A549 (cell line): ENCODE measurements at regions not wholly inside any gene's neighbourhood (a gene's known extent, or its start where the extent isn't known, plus 50 kb on each side); places are given as distances from the start of the nearest gene placed in this dataset.

ENCODE experiments used
- EP300 ChIP-seq, 2 experiments: fragments of >200 bp; sonication (Bioruptor Twin); formaldehyde crosslinking; IDR thresholded peaks; 2 replicates in 1 of 2; 3 replicates in 1 of 2; pipeline ENCODE4 v1.6.1; 2016 to 2017
- MYC ChIP-seq: IDR thresholded peaks from 2 replicates; pipeline ENCODE4 v1.6.1; 2012; ENCODE audit warnings: mild to moderate bottlenecking, inconsistent platforms, low read length, improper control_type of control experiment, borderline replicate concordance
- NPAS2 ChIP-seq: fragments of 250-450 bp; sonication (Bioruptor Pico); IDR thresholded peaks from 2 replicates; pipeline ENCODE4 v1.8.0; 2022; ENCODE audit warnings: mild to moderate bottlenecking, moderate library complexity, borderline replicate concordance
- NR3C1 ChIP-seq: fragments of >200 bp; sonication (Bioruptor Twin); formaldehyde crosslinking; IDR thresholded peaks from 3 replicates; pipeline ENCODE4 v1.6.1; 2017
- POLR2A ChIP-seq: IDR thresholded peaks from 2 replicates; pipeline ENCODE4 v1.6.1; 2012; ENCODE audit warnings: mild to moderate bottlenecking, low read length
- RAD21 ChIP-seq, 2 experiments: fragments of >200 bp in 1 of 2; sonication (Bioruptor Twin) in 1 of 2; formaldehyde crosslinking in 1 of 2; IDR thresholded peaks in 1 of 2; conservative IDR thresholded peaks in 1 of 2; 2 replicates in 1 of 2; 3 replicates in 1 of 2; pipeline ENCODE4 v1.6.1; 2012 to 2018; ENCODE audit warnings: inconsistent platforms in 1 of 2
- RCOR1 ChIP-seq: fragments of 150-350 bp; IDR thresholded peaks from 2 replicates; pipeline ENCODE4 v1.6.1; 2014; ENCODE audit warnings: antibody characterized with exemption, low read length, low read depth
- SMC3 ChIP-seq: fragments of >200 bp; sonication (Bioruptor Twin); formaldehyde crosslinking; IDR thresholded peaks from 3 replicates; pipeline ENCODE4 v1.6.1; 2018; ENCODE audit warnings: inconsistent platforms
- TF ChIP-seq, protein P1 (sequence below): fragments of >200 bp; sonication (Bioruptor Twin); formaldehyde crosslinking; IDR thresholded peaks from 3 replicates; pipeline ENCODE4 v1.5.1; 2016
- TF ChIP-seq, protein P2 (sequence below): IDR thresholded peaks from 2 replicates; pipeline ENCODE4 v1.6.1; 2012

DNA sequence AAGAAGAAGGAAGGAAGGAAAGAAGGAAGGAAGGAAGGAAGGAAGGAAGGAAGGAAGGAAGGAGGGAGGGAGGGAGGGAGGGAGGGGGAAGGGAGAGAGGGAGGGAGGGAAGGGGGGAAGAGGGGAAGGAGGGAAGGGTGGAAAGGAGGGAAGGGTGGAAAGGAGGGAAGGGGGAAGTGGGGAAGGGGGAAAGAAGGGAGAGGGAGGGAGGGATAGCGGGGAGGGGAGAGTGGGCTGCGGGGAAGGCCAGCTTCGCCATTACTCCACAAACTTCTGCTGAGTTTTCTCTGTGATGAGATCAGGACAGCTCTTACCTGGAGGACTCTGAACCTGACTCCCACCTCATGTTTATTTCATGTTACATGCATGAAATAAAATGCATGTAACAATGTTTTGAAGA, 601.5 kb upstream of the FSHR start:
- TF ChIP-seq MYC (no peak), RAD21 (conservative IDR thresholded peaks at IDR 0.05 in 1 of 2, IDR thresholded peaks at IDR 0.05 in 1 of 2) (no peak), SMC3 (no peak), RCOR1 (no peak), NR3C1 (no peak), NPAS2 (no peak), POLR2A (no peak), EP300 (IDR thresholded peaks at IDR 0.05) (no peak)
- TF ChIP-seq, protein P1, sequence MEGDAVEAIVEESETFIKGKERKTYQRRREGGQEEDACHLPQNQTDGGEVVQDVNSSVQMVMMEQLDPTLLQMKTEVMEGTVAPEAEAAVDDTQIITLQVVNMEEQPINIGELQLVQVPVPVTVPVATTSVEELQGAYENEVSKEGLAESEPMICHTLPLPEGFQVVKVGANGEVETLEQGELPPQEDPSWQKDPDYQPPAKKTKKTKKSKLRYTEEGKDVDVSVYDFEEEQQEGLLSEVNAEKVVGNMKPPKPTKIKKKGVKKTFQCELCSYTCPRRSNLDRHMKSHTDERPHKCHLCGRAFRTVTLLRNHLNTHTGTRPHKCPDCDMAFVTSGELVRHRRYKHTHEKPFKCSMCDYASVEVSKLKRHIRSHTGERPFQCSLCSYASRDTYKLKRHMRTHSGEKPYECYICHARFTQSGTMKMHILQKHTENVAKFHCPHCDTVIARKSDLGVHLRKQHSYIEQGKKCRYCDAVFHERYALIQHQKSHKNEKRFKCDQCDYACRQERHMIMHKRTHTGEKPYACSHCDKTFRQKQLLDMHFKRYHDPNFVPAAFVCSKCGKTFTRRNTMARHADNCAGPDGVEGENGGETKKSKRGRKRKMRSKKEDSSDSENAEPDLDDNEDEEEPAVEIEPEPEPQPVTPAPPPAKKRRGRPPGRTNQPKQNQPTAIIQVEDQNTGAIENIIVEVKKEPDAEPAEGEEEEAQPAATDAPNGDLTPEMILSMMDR = no peak
- TF ChIP-seq, protein P2, sequence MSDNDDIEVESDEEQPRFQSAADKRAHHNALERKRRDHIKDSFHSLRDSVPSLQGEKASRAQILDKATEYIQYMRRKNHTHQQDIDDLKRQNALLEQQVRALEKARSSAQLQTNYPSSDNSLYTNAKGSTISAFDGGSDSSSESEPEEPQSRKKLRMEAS = no peak
